Panc1 (cell line): ENCODE measurements at regions not wholly inside any gene's neighbourhood (a gene's known extent, or its start where the extent isn't known, plus 50 kb on each side); places are given as distances from the start of the nearest gene placed in this dataset.

ENCODE experiments used
- ATAC-seq: fragments of 200-7000 bp; cut with Tn5 transposase; 2 replicates; pipeline ENCODE4 v1.9.1; 2020; ENCODE audit warnings: mild to moderate bottlenecking, moderate library complexity
- BruUV-seq: library from RNA; stranded (reverse); fragments of 400-500 nt; replicated peaks from 2 replicates; lab custom pipeline; 2021; lab: Mats Ljungman, UMichigan
- CTCF ChIA-PET: fragments of 300-600 bp; sonication (Branson Sonifier 250); formaldehyde crosslinking; loops from one replicate; lab custom pipeline; 2022; ENCODE audit warnings: antibody characterized with exemption; lab: Charles Lee
- POLR2A ChIA-PET: fragments of 300-600 bp; sonication (Branson Sonifier 250); formaldehyde crosslinking; loops from one replicate; lab custom pipeline; 2022; ENCODE audit warnings: antibody characterized with exemption; lab: Charles Lee
- DNase-seq: peaks from one replicate; pipeline ENCODE4 v3.0.0-alpha.2; 2010; ENCODE audit warnings: low read depth, low spot score
- H3K27ac ChIP-seq: 2 replicates; pipeline ENCODE4 v1.5.1; 2011; ENCODE audit warnings: mild to moderate bottlenecking, low read length, inconsistent platforms
- H3K27me3 ChIP-seq: fragments of 200-500 bp; sonication (Bioruptor generic); 2 replicates; pipeline ENCODE4 v1.6.0; 2014; ENCODE audit warnings: low read length, inconsistent platforms; ENCODE audit not compliant: control insufficient read depth, insufficient read depth
- H3K36me3 ChIP-seq: fragments of 200-500 bp; sonication (Bioruptor generic); 2 replicates; pipeline ENCODE4 v1.5.1; 2014; ENCODE audit warnings: inconsistent platforms, mild to moderate bottlenecking, low read length, moderate library complexity; ENCODE audit not compliant: control insufficient read depth, insufficient read depth
- H3K4me1 ChIP-seq: 2 replicates; pipeline ENCODE4 v1.5.1; 2011; ENCODE audit warnings: inconsistent platforms, mild to moderate bottlenecking, low read length, moderate library complexity; ENCODE audit not compliant: control insufficient read depth, insufficient read depth
- H3K4me3 ChIP-seq, 2 experiments: 2 replicates each; pipeline ENCODE4 v1.5.1; 2011 to 2012; ENCODE audit warnings: low read depth in 2 of 2, low read length in 2 of 2, mild to moderate bottlenecking in 2 of 2, inconsistent platforms in 1 of 2, moderate library complexity in 1 of 2
- H3K9me3 ChIP-seq: fragments of 200-500 bp; sonication (Bioruptor generic); 2 replicates; pipeline ENCODE4 v1.5.1; 2014; ENCODE audit warnings: low read depth, mild to moderate bottlenecking, inconsistent platforms, low read length, moderate library complexity; ENCODE audit not compliant: control insufficient read depth, insufficient read depth
- POLR2AphosphoS5 ChIP-seq: IDR thresholded peaks from 2 replicates; pipeline ENCODE4 v1.6.1; 2012; ENCODE audit warnings: mild to moderate bottlenecking, low read depth, low read length, moderate library complexity
- SIN3A ChIP-seq: IDR thresholded peaks from 2 replicates; pipeline ENCODE4 v1.6.1; 2012; ENCODE audit warnings: low read depth, mild to moderate bottlenecking, low read length, moderate library complexity, borderline replicate concordance; ENCODE audit not compliant: insufficient read depth
- TCF7L2 ChIP-seq: IDR thresholded peaks from 2 replicates; pipeline ENCODE4 v1.6.1; 2011; ENCODE audit warnings: mild to moderate bottlenecking, low read depth, low read length, inconsistent platforms
- in situ Hi-C: cut with HindIII; loops from 2 replicates; pipeline ENCODE4 v1.10.0; 2016; ENCODE audit warnings: low sequenced_read_pairs, low pct_unique_long_range_greater_than_20kb
- intact Hi-C: fragments of 100-400 bp; cut with micrococcal nuclease; formaldehyde crosslinking; loops from one replicate; pipeline ENCODE4 v1.10.0; 2022; ENCODE audit not compliant: unreplicated experiment
- TF ChIP-seq, protein P1 (sequence below), 2 experiments: IDR thresholded peaks; 2 replicates each; pipeline ENCODE4 v1.6.1; 2011 to 2012; ENCODE audit warnings: low read depth in 2 of 2, control low read depth in 1 of 2, low read length in 1 of 2, mild to moderate bottlenecking in 1 of 2, moderate library complexity in 1 of 2; ENCODE audit not compliant: insufficient read depth in 1 of 2
- TF ChIP-seq, protein P2 (sequence below): fragments of 450-650 bp; IDR thresholded peaks from 2 replicates; pipeline ENCODE4 v1.5.1; 2017; ENCODE audit warnings: mild to moderate bottlenecking

- Histone ChIP-seq H3K27me3 (no peaks in the 10 kb centered on the region), H3K4me1 (no peaks in the 10 kb centered on the region), H3K27ac (no peak overlapping the region), H3K36me3 (no peaks in the 10 kb centered on the region), H3K4me3 (no peak overlapping the region), H3K9me3 (no peaks in the 10 kb centered on the region)
- BruUV-seq, result no TSS peak
- CTCF ChIA-PET, result no interaction called here
- DNase-seq (no peak), ATAC-seq (no peak)
- POLR2A ChIA-PET, result no interaction called here
- TF ChIP-seq POLR2AphosphoS5 (no peak), SIN3A (no peak), TCF7L2 (no peak)
- TF ChIP-seq, protein P1, sequence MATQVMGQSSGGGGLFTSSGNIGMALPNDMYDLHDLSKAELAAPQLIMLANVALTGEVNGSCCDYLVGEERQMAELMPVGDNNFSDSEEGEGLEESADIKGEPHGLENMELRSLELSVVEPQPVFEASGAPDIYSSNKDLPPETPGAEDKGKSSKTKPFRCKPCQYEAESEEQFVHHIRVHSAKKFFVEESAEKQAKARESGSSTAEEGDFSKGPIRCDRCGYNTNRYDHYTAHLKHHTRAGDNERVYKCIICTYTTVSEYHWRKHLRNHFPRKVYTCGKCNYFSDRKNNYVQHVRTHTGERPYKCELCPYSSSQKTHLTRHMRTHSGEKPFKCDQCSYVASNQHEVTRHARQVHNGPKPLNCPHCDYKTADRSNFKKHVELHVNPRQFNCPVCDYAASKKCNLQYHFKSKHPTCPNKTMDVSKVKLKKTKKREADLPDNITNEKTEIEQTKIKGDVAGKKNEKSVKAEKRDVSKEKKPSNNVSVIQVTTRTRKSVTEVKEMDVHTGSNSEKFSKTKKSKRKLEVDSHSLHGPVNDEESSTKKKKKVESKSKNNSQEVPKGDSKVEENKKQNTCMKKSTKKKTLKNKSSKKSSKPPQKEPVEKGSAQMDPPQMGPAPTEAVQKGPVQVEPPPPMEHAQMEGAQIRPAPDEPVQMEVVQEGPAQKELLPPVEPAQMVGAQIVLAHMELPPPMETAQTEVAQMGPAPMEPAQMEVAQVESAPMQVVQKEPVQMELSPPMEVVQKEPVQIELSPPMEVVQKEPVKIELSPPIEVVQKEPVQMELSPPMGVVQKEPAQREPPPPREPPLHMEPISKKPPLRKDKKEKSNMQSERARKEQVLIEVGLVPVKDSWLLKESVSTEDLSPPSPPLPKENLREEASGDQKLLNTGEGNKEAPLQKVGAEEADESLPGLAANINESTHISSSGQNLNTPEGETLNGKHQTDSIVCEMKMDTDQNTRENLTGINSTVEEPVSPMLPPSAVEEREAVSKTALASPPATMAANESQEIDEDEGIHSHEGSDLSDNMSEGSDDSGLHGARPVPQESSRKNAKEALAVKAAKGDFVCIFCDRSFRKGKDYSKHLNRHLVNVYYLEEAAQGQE (IDR thresholded peaks at IDR 0.05; ENCODE audit: insufficient read depth in 1 of 2, low read depth in 2 of 2, low read length in 1 of 2), result no peak
- TF ChIP-seq, protein P2, sequence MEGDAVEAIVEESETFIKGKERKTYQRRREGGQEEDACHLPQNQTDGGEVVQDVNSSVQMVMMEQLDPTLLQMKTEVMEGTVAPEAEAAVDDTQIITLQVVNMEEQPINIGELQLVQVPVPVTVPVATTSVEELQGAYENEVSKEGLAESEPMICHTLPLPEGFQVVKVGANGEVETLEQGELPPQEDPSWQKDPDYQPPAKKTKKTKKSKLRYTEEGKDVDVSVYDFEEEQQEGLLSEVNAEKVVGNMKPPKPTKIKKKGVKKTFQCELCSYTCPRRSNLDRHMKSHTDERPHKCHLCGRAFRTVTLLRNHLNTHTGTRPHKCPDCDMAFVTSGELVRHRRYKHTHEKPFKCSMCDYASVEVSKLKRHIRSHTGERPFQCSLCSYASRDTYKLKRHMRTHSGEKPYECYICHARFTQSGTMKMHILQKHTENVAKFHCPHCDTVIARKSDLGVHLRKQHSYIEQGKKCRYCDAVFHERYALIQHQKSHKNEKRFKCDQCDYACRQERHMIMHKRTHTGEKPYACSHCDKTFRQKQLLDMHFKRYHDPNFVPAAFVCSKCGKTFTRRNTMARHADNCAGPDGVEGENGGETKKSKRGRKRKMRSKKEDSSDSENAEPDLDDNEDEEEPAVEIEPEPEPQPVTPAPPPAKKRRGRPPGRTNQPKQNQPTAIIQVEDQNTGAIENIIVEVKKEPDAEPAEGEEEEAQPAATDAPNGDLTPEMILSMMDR, result no peak
- intact Hi-C loops (no loop called here), in situ Hi-C loops (no loop called here)
Observed at GRCh38 chr6:164210783-164211182, 796.3 kb downstream of the QKI start.

DNA sequence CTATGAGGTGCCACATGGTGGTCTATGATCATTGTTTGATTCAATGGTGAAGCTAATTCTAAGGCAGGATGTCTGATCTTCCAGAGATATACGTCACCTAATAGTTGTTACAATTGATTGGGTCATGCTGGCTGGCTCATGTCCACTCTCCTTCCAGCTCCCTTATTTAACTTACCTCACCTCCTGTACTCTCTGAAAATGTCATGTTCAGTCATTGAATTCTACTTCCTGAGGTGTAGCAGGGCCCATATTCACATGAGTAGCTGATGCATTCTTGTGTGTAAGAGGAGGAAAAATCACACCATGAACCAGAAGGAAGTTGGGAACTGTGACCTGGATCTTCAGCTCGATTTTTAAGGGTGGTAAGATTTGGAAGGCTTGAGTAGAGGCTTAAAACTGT is 795.8 kb downstream of the QKI start:
- Histone ChIP-seq H3K27ac (no peak overlapping the region), H3K4me3 (no peak overlapping the region), H3K4me1 (no peaks in the 10 kb centered on the region), H3K36me3 (no peaks in the 10 kb centered on the region), H3K9me3 (no peaks in the 10 kb centered on the region), H3K27me3 (no peaks in the 10 kb centered on the region)
- POLR2A ChIA-PET, result no interaction called here
- intact Hi-C loops, result no loop called here
- in situ Hi-C loops, result no loop called here
- no TSS peak for BruUV-seq
- no peak for DNase-seq
- ATAC-seq, result no peak
- TF ChIP-seq, protein P1 (IDR thresholded peaks at IDR 0.05; ENCODE audit: insufficient read depth in 1 of 2, low read depth in 2 of 2, low read length in 1 of 2), result no peak
- TF ChIP-seq, protein P2, result no peak
- TF ChIP-seq TCF7L2, result no peak
- no peak for TF ChIP-seq POLR2AphosphoS5
- no peak for TF ChIP-seq SIN3A
- CTCF ChIA-PET, result no interaction called here
